ENCODE measurements at regions not wholly inside any gene's neighbourhood (a gene's known extent, or its start where the extent isn't known, plus 50 kb on each side); places are given as distances from the start of the nearest gene placed in this dataset.
"Not testable (repeated sequence)": the region's sequence is repeated elsewhere in the genome, so short reads cannot be mapped to it uniquely, and the experiment has no call there.

GRCh38 chr21:6464419-6464818, 4057.0 kb upstream of the TPTE start:
- H3K4me3 ChIP-seq; H3K27me3 ChIP-seq; H3K9me3 ChIP-seq; DNase-seq; H3K27ac ChIP-seq; ATAC-seq; intact Hi-C loops (cut with DNase I); H3K4me1 ChIP-seq; H3K36me3 ChIP-seq: not testable (repeated sequence)
- WGBS, 2 donors = no CpG with 5 or more reads among the region's 11 CpGs

- H3K27me3 ChIP-seq; DNase-seq; H3K4me3 ChIP-seq; intact Hi-C loops (cut with DNase I); H3K9me3 ChIP-seq; H3K36me3 ChIP-seq; H3K4me1 ChIP-seq; H3K27ac ChIP-seq: not testable (repeated sequence)
- no CpG with 5 or more reads among the region's 62 CpGs for WGBS, 2 donors
- peak in 3 of 8 donors; percentile 13 to 29 (median 14) for ATAC-seq
These were observed 4055.2 kb upstream of the TPTE start for GRCh38 chr21:6466081-6466698.

GRCh38 chr21:6466707-6467106, 4054.7 kb upstream of the TPTE start:
- H3K9me3 ChIP-seq; H3K27me3 ChIP-seq; DNase-seq; intact Hi-C loops (cut with DNase I); H3K36me3 ChIP-seq; H3K4me3 ChIP-seq; H3K27ac ChIP-seq; H3K4me1 ChIP-seq: not testable (repeated sequence)
- ATAC-seq = peak in 6 of 8 donors; percentile 11 to 55 (median 25)
- WGBS, 2 donors = no CpG with 5 or more reads among the region's 33 CpGs

- H3K27me3 ChIP-seq; intact Hi-C loops (cut with DNase I); H3K4me3 ChIP-seq; H3K4me1 ChIP-seq; H3K36me3 ChIP-seq; H3K9me3 ChIP-seq; DNase-seq; H3K27ac ChIP-seq: not testable (repeated sequence)
- WGBS, 2 donors = no CpG with 5 or more reads among the region's 60 CpGs
- ATAC-seq = peak in 7 of 8 donors; percentile 44 to 87 (median 72)
These were observed 4054.1 kb upstream of the TPTE start for GRCh38 chr21:6467189-6467774.

- no CpG with 5 or more reads among the region's 55 CpGs for WGBS, 2 donors
- not testable (repeated sequence) for H3K27ac ChIP-seq
These were observed 4053.5 kb upstream of the TPTE start for GRCh38 chr21:6467907-6468306.

GRCh38 chr21:6468331-6468860, 4053.0 kb upstream of the TPTE start:
- intact Hi-C loops (cut with DNase I); H3K27ac ChIP-seq; H3K4me1 ChIP-seq; H3K36me3 ChIP-seq; ATAC-seq; H3K27me3 ChIP-seq; DNase-seq; H3K4me3 ChIP-seq; H3K9me3 ChIP-seq: not testable (repeated sequence)
- WGBS, 2 donors = no CpG with 5 or more reads among the region's 34 CpGs

More at GRCh38 chr21:6467907-6468306, 4053.5 kb upstream of the TPTE start:
- H3K27me3 ChIP-seq; H3K4me3 ChIP-seq; DNase-seq; intact Hi-C loops (cut with DNase I); H3K9me3 ChIP-seq; H3K36me3 ChIP-seq; ATAC-seq; H3K4me1 ChIP-seq: not testable (repeated sequence)

GRCh38 chr21:6474250-6474968, 4047.0 kb upstream of the TPTE start:
- H3K4me3 ChIP-seq; H3K9me3 ChIP-seq; ATAC-seq; H3K36me3 ChIP-seq; DNase-seq; H3K27me3 ChIP-seq; H3K27ac ChIP-seq; intact Hi-C loops (cut with DNase I); H3K4me1 ChIP-seq: not testable (repeated sequence)
- no CpG with 5 or more reads among the region's 25 CpGs for WGBS, 2 donors

GRCh38 chr21:6481116-6481515, 4040.3 kb upstream of the TPTE start:
- intact Hi-C loops (cut with DNase I); H3K4me1 ChIP-seq; ATAC-seq; DNase-seq; H3K27ac ChIP-seq; H3K9me3 ChIP-seq; H3K27me3 ChIP-seq; H3K36me3 ChIP-seq; H3K4me3 ChIP-seq: not testable (repeated sequence)
- no CpG with 5 or more reads among the region's 17 CpGs for WGBS, 2 donors

GRCh38 chr21:6482616-6483015, 4038.8 kb upstream of the TPTE start:
- H3K4me3 ChIP-seq; DNase-seq; ATAC-seq; H3K36me3 ChIP-seq; H3K9me3 ChIP-seq; H3K4me1 ChIP-seq; intact Hi-C loops (cut with DNase I); H3K27me3 ChIP-seq; H3K27ac ChIP-seq: not testable (repeated sequence)
- 93 to 100% methylated on average over 1 of the region's 3 CpGs for WGBS, 2 donors

GRCh38 chr21:6483645-6484044, 4037.7 kb upstream of the TPTE start:
- WGBS, 2 donors = no CpG with 5 or more reads among the region's 4 CpGs
- H3K4me3 ChIP-seq; H3K4me1 ChIP-seq; DNase-seq; ATAC-seq; H3K9me3 ChIP-seq; H3K27me3 ChIP-seq; H3K36me3 ChIP-seq; H3K27ac ChIP-seq; intact Hi-C loops (cut with DNase I): not testable (repeated sequence)

- 97% methylated on average over 16 of the region's 26 CpGs; no CpG with 5 or more reads in 1 of the 2 donors for WGBS, 2 donors
These were observed 4034.6 kb upstream of the TPTE start for GRCh38 chr21:6486821-6487220.

More at GRCh38 chr21:6486821-6487220, 4034.6 kb upstream of the TPTE start:
- H3K36me3 ChIP-seq; ATAC-seq; DNase-seq; H3K27me3 ChIP-seq; intact Hi-C loops (cut with DNase I); H3K4me3 ChIP-seq; H3K4me1 ChIP-seq; H3K9me3 ChIP-seq; H3K27ac ChIP-seq: not testable (repeated sequence)

All from heart right ventricle (tissue), 16 donors.